Heart left ventricle (tissue), 16 donors: ENCODE measurements at regions not wholly inside any gene's neighbourhood (a gene's known extent, or its start where the extent isn't known, plus 50 kb on each side); places are given as distances from the start of the nearest gene placed in this dataset.

Experiments used
- ATAC-seq, 4 donors: fragments of 200-7000 bp; cut with Tn5 transposase; one replicate each; pipeline ENCODE4 v1.9.1; 2020 to 2022; ENCODE audit warnings: moderate library complexity in 4 of 4, mild to moderate bottlenecking in 3 of 4, moderate number of reproducible peaks in 1 of 4
- DNase-seq, 5 donors: peaks; one replicate each; pipeline ENCODE4 v3.0.0-alpha.2; 2020
- H3K27ac ChIP-seq, 12 donors: fragments of 200-600 bp; sonication (generic) in 4 of 12; one replicate each; pipeline versions ENCODE4 v1.5.0 to v1.8.0; 2016 to 2022; ENCODE audit warnings: mild to moderate bottlenecking in 2 of 12
- H3K27me3 ChIP-seq, 9 donors: fragments of 200-600 bp; sonication (generic) in 2 of 9; one replicate each; pipeline versions ENCODE4 v1.5.1 to v1.8.0; 2016 to 2022; ENCODE audit warnings: mild to moderate bottlenecking in 3 of 9
- H3K36me3 ChIP-seq, 9 donors: fragments of 200-600 bp; sonication (generic) in 2 of 9; one replicate each; pipeline versions ENCODE4 v1.5.0 to v1.8.0; 2018 to 2022; ENCODE audit warnings: mild to moderate bottlenecking in 2 of 9
- H3K4me1 ChIP-seq, 12 donors: fragments of 200-600 bp; sonication (generic) in 4 of 12; one replicate each; pipeline versions ENCODE4 v1.5.0 to v1.8.0; 2016 to 2022; ENCODE audit warnings: mild to moderate bottlenecking in 3 of 12
- H3K4me3 ChIP-seq, 12 donors: fragments of 200-600 bp; sonication (generic) in 4 of 12; one replicate each; pipeline versions ENCODE4 v1.5.0 to v1.8.0; 2017 to 2022; ENCODE audit warnings: mild to moderate bottlenecking in 9 of 12, moderate library complexity in 4 of 12
- H3K9me3 ChIP-seq, 12 donors: fragments of 200-600 bp; sonication (generic) in 4 of 12; one replicate each; pipeline versions ENCODE4 v1.5.0 to v1.8.0; 2016 to 2022; ENCODE audit warnings: mild to moderate bottlenecking in 1 of 12
- CTCF ChIP-seq, 12 donors: fragments of 200-600 bp; sonication (generic) in 4 of 12; IDR thresholded peaks; one replicate each; pipeline versions ENCODE4 v1.5.0 to v1.8.0; 2018 to 2022; ENCODE audit warnings: antibody characterized with exemption in 12 of 12, mild to moderate bottlenecking in 5 of 12
- POLR2A ChIP-seq, 2 donors: fragments of 450-650 bp; IDR thresholded peaks; one replicate each; pipeline ENCODE4 v1.6.1; 2017; ENCODE audit warnings: antibody characterized with exemption in 2 of 2, mild to moderate bottlenecking in 2 of 2, moderate library complexity in 2 of 2
- WGBS, 4 donors: extraction: QIAGEN DNeasy Blood & Tissue Kit in 2 of 4; methylation state at CpG; one replicate each; pipeline versions ENCODE4 v1.1.5 to v1.1.7; 2013 to 2018; 5-methylcytosine and 5-hydroxymethylcytosine counted together
- intact Hi-C, 10 donors: fragments of 100-400 bp; cut with DNase I; formaldehyde crosslinking; loops; one replicate each; pipeline versions ENCODE4 v1.11.1 to v1.14.2; 2022
- donor health status: ischemic (EF 13 %, LVEDD 7.1; RV severe dilation, severe dysfunction).
- donor health status: healthy with polysubstance abuse.
- donor health status: DM: no; HTN: yes; CAD: no.
- donor health status: DM: no; HTN: no; CAD: no.
- donor health status: ischemic (EF 25% LVEDD 6.9; RV normal size, moderate dysfunction).
- donor health status: ischemic (EF 25% LVEDD 5.7; RV mildly dilated, moderate dysfunction).
- donor health status: healthy.
- donor health status: DM: yes; HTN: yes; CAD: no.
- donor health status: ischemic (EF 35%, LVEDD 5.7; RV mildly dilated, moderate dysfunction).
- donor health status: nonischemic (EF 11% LVEDD 7.7; RV severe dilation, severe dysfunction).
- donor health status: DM: yes; HTN: yes; CAD: no.
- donor health status: PGD.
- donor health status: ischemic (EF 29% LVEDD 5.4; RV normal size, mild dysfunction).
- donor health status: nonischemic (EF 23%, LVEDD 6.1; RV moderate dilation, normal function).

- H3K4me1 ChIP-seq: no peaks in the 10 kb centered on the region
- H3K36me3 ChIP-seq: no peaks in the 10 kb centered on the region
- no peaks in the 10 kb centered on the region for H3K9me3 ChIP-seq
- no peaks in the 10 kb centered on the region for H3K27me3 ChIP-seq
- no peak overlapping the region for H3K27ac ChIP-seq
- H3K4me3 ChIP-seq: no peak overlapping the region
- intact Hi-C loops: no loop called here
- WGBS, 4 donors: 52 to 64% (median 60%) methylated on average over 4 of the region's 4 CpGs
- no peak for TF ChIP-seq POLR2A (IDR thresholded peaks at IDR 0.05)
- TF ChIP-seq CTCF (IDR thresholded peaks at IDR 0.05): no peak
- DNase-seq (no peak), ATAC-seq (no peak)
These were observed 979.4 kb downstream of the TSN start for GRCh38 chr2:122734766-122735424.

GRCh38 chr2:122736279-122736678 lies 980.8 kb downstream of the TSN start:
- H3K27ac ChIP-seq: no peak overlapping the region
- ATAC-seq: no peak
- no peaks in the 10 kb centered on the region for H3K27me3 ChIP-seq
- intact Hi-C loops: no loop called here
- 56 to 66% (median 64%) methylated on average over 3 of the region's 3 CpGs for WGBS, 4 donors
- DNase-seq: no peak
- TF ChIP-seq CTCF (IDR thresholded peaks at IDR 0.05) (no peak), POLR2A (IDR thresholded peaks at IDR 0.05) (no peak)
- H3K9me3 ChIP-seq: no peaks in the 10 kb centered on the region
- no peak overlapping the region for H3K4me3 ChIP-seq
- H3K36me3 ChIP-seq: no peaks in the 10 kb centered on the region
- no peaks in the 10 kb centered on the region for H3K4me1 ChIP-seq

- DNase-seq (no peak), ATAC-seq (no peak)
- Histone ChIP-seq H3K4me3 (no peak overlapping the region), H3K27ac (no peak overlapping the region), H3K4me1 (no peaks in the 10 kb centered on the region), H3K27me3 (no peaks in the 10 kb centered on the region), H3K9me3 (no peaks in the 10 kb centered on the region), H3K36me3 (no peaks in the 10 kb centered on the region)
- 84 to 85% (median 85%) methylated on average over 7 of the region's 7 CpGs for WGBS, 4 donors
- no peak for TF ChIP-seq POLR2A (IDR thresholded peaks at IDR 0.05)
- TF ChIP-seq CTCF (IDR thresholded peaks at IDR 0.05): no peak
- intact Hi-C loops: no loop called here
These were observed 982.1 kb downstream of the TSN start for GRCh38 chr2:122737429-122738077.

- WGBS, 4 donors: 69 to 78% (median 74%) methylated on average over 5 of the region's 5 CpGs
These were observed 984.5 kb downstream of the TSN start for GRCh38 chr2:122739732-122740593.

More at GRCh38 chr2:122739732-122740593, 984.5 kb downstream of the TSN start:
- H3K27me3 ChIP-seq: no peaks in the 10 kb centered on the region
- no peaks in the 10 kb centered on the region for H3K4me1 ChIP-seq
- no peak overlapping the region for H3K4me3 ChIP-seq
- ATAC-seq: no peak
- intact Hi-C loops: no loop called here
- H3K27ac ChIP-seq: no peak overlapping the region
- H3K36me3 ChIP-seq: no peaks in the 10 kb centered on the region
- TF ChIP-seq CTCF (IDR thresholded peaks at IDR 0.05) (no peak), POLR2A (IDR thresholded peaks at IDR 0.05) (no peak)
- no peak for DNase-seq
- H3K9me3 ChIP-seq: no peaks in the 10 kb centered on the region
